GM12874 (cell line): ENCODE measurements at regions not wholly inside any gene's neighbourhood (a gene's known extent, or its start where the extent isn't known, plus 50 kb on each side); places are given as distances from the start of the nearest gene placed in this dataset.

ENCODE experiments used
- CTCF ChIP-seq: IDR thresholded peaks from 2 replicates; pipeline ENCODE4 v1.5.1; 2011; ENCODE audit warnings: low read depth, mild to moderate bottlenecking, control low read depth, low read length, moderate library complexity; ENCODE audit not compliant: insufficient read depth

GRCh38 chr10:47059606-47060311 is 148.5 kb downstream of the PTPN20 start:
- no peak for TF ChIP-seq CTCF

GRCh38 chr10:47060356-47060755 is 149.1 kb downstream of the PTPN20 start:
- TF ChIP-seq CTCF: no peak

GRCh38 chr10:47060993-47061500 is 149.8 kb downstream of the PTPN20 start:
- no peak for TF ChIP-seq CTCF

- no peak for TF ChIP-seq CTCF
These were observed 150.5 kb downstream of the PTPN20 start for GRCh38 chr10:47061776-47062175.

- TF ChIP-seq CTCF: no peak
These were observed 151.4 kb downstream of the PTPN20 start for GRCh38 chr10:47062441-47063200.

GRCh38 chr10:47063858-47064257 is 152.6 kb downstream of the PTPN20 start:
- TF ChIP-seq CTCF: no peak

GRCh38 chr10:47065903-47066302 is 154.7 kb downstream of the PTPN20 start:
- no peak for TF ChIP-seq CTCF
